DMS53 treated with DMSO at 0.1 percent for 48 hours (cell line): ENCODE measurements at regions not wholly inside any gene's neighbourhood (a gene's known extent, or its start where the extent isn't known, plus 50 kb on each side); places are given as distances from the start of the nearest gene placed in this dataset.

Source experiments
- DNase-seq: peaks from one replicate; lab custom pipeline; 2025; ENCODE audit not compliant: unreplicated experiment; lab: John Stamatoyannopoulos, UW

DNA sequence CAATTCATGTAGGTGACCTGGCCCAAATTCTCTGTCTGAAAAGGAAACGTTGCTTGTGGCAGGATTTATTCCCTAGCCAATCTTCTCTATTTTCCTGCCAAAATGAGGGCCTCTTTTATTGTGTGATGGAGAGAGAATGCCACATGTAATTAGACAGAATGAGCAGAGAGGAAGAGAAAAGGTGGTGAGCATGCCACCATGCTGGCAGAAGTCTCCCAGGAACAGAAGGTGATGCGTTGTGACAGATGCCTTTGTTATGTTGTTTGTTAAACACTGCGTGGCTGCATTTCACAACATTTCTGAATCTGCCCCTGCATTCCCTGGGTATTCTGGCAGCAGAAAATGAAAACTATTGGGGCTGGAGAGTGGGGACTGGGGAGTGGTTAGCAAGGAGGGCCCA lies 577.6 kb downstream of the TLR4 start:
- DNase-seq, result no peak

- DNase-seq, result no peak
Observed at GRCh38 chr9:118283488-118283887, 579.3 kb downstream of the TLR4 start.

- DNase-seq, result no peak
Observed at GRCh38 chr9:118290116-118290515, 585.9 kb downstream of the TLR4 start.

GRCh38 chr9:118295413-118295812 lies 591.2 kb downstream of the TLR4 start:
- DNase-seq, result no peak

- no peak for DNase-seq
Observed at GRCh38 chr9:118302721-118303120, 598.5 kb downstream of the TLR4 start.

DNA sequence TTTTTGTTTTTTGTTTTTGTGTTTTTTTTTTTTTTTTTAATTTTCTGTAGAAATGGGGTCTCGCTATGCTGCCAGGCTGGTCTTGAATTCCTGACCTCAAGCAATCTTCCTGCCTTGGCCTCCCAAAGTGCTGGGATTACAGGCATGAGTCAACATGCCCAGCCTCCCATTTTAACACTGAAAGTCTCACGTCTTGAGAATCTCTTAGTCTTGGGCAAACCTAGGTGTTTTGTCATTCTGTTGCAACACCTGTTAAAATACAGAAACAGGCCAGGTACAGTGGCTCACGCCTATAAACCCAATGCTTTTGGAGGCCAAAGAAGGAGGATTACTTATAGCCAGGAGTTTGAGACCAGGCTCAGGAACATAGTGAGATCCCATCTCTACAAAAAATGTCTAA lies 599.0 kb downstream of the TLR4 start:
- DNase-seq, result no peak

GRCh38 chr9:118305331-118305730 lies 601.1 kb downstream of the TLR4 start:
- no peak for DNase-seq

- DNase-seq, result peak; percentile 10
Observed at GRCh38 chr9:118306801-118307200, 602.6 kb downstream of the TLR4 start.

DNA sequence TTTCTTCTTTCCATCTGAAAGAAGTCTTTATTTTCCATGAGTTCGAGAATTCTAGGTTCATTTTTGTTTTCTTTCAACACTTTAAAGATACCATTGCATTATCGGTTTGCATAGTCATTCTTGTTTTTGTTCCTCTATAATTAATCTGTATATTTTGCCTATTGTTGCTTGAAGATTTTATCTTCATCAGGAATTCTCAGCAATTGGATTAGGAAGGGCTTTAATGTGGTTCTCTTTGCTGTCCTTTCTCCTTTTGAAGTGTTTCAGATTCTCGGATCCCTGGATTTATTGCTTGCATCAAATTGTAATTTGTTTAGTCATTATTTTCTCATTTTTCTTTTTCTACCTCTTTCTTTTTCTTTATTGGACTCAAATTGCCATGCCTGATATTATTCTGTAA lies 609.8 kb downstream of the TLR4 start:
- DNase-seq, result no peak

- no peak for DNase-seq
Observed at GRCh38 chr9:118316831-118317343, 612.7 kb downstream of the TLR4 start.

GRCh38 chr9:118318770-118319431 lies 614.7 kb downstream of the TLR4 start:
- no peak for DNase-seq

- no peak for DNase-seq
Observed at GRCh38 chr9:118321788-118322187, 617.6 kb downstream of the TLR4 start.

DNA sequence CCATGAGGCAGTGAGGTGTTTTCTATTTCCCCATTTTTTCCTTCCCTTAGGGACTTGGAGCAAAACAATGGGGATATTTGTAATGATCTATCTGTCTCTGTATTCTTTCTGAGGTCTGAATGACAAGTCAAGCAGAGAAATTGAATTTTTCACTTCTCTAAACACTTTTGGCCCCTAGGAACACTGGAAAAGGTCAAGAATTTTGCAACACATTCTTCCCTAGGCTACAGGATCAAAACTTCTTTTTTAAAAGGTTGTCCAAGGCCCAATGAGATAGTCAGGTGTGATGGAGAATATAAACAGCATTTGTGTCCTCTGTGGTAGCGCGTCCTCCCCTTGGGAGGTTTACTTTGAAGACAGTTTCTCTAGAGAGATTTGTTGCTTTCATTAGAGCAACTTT lies 620.5 kb downstream of the TLR4 start:
- DNase-seq, result no peak

GRCh38 chr9:118325757-118326156 lies 621.6 kb downstream of the TLR4 start:
- DNase-seq, result no peak

GRCh38 chr9:118326326-118326725 lies 622.1 kb downstream of the TLR4 start:
- no peak for DNase-seq

DNA sequence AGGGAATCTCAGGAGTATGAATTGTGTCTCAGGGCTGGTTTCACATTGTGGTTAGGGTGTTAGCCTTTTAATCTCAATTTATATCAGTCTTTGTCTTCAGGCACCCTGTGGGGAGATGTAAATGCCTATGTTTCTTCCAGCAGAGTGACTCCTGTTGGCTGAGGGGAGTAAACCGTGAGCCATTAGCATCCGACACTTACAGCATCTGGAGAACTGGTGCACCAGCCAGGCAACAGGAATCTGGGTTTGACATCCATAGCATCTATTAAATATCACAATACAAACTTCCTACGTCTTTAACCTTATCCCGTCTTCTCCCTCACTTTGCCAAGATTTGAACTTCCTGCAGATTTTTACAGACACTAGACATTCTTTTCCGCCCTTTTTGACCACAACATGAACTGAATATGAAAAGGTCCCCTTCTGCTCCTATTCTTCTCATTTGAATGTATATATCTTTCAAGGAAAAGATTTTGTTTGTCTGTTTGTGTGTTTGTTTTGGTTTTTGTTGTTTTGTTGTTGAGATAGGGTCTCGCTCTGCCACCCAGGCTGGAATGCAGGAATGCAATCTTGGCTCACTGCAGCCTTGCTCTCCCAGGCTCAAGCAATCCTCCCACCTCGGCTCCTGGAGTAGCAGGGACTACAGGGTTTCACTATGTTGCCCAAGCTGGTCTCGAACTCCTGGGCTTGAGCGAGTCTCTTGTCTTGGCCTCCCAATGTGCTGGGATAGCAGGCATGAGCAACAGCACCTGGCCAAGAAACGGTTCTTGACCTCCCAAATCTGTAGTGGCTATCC lies 626.2 kb downstream of the TLR4 start:
- no peak for DNase-seq

GRCh38 chr9:118331622-118332045 lies 627.4 kb downstream of the TLR4 start:
- no peak for DNase-seq

DNA sequence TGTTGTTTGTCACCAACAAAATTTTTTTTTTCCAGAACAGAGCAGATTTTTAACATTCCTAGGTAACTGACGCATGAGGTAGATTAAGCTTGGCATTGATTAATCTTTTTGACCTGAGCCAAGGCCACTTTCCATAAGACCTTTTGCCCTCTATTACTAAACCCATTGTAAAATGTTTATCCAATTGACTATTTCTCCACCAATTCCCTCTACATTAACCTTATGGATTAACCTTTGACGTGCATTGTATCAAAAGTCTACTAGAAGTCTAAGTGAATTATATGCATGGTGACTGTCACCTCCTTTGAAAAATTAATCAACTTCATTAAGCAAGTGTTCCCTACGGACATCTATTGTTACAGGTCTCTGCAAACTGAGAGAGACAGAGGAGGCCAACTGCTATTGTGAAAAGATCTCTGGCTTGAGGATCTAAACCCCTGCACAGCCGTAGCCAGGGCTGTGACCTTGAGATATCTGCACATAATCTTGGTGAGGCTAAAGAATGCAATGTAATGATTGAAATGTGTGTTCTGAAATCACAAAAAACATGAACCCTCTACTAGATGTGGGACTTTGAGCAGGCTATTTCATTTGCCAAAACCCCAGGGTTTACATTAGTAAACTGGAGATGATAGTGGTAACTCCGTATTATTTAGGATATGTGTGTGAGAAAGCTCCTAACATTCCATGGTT lies 632.2 kb downstream of the TLR4 start:
- no peak for DNase-seq

- no peak for DNase-seq
Observed at GRCh38 chr9:118336943-118337330, 632.7 kb downstream of the TLR4 start.

- no peak for DNase-seq
Observed at GRCh38 chr9:118360036-118360435, 655.8 kb downstream of the TLR4 start.

DNA sequence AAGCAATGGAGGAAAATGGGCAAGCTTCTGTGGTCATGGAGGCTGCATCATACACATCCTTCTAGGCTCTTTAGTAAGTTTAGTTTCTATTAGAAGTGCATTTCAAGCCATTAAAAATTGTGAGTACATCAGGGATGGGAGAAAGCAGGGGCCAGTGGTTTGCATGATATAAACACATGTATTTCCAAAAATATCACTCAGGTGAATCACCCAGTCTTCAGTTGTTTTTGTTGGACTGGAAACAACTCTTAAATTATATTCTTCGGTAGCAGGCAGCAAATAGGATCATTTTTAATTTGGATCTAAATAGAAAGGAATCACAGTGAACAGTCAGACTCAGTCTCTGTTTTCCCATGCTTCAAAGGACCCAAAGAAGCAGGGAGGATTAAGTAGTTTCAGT lies 657.9 kb downstream of the TLR4 start:
- DNase-seq, result no peak

- no peak for DNase-seq
Observed at GRCh38 chr9:118362596-118362995, 658.4 kb downstream of the TLR4 start.
